RPMI8226 (cell line): ENCODE measurements at regions not wholly inside any gene's neighbourhood (a gene's known extent, or its start where the extent isn't known, plus 50 kb on each side); places are given as distances from the start of the nearest gene placed in this dataset.
"Not testable (repeated sequence)": the region's sequence is repeated elsewhere in the genome, so short reads cannot be mapped to it uniquely, and the experiment has no call there.

ENCODE experiments used
- DNase-seq: peaks from one replicate; pipeline ENCODE4 v3.0.0-alpha.2; 2015

DNA sequence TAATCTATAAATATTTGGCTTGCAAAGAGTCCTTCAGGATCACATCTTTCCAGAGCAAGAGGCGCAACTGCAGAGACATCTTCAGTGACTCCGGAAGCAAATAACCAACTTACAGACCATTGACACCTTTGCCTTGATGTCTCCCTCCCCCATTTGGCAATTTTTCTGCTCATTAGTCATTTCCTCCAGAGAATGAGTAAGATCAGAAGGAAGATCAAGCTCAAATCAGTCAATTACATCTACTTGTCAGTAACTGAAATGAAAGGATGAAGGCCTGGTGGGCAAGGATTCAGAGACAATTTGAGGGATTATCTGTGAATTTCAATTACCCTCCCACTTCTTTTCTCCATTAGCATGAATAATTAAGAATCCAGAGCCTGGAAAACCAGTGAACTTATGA, 665.6 kb upstream of the CPEB2 start:
- DNase-seq: no peak

GRCh38 chr4:14337892-14338584, 664.2 kb upstream of the CPEB2 start:
- no peak for DNase-seq

DNA sequence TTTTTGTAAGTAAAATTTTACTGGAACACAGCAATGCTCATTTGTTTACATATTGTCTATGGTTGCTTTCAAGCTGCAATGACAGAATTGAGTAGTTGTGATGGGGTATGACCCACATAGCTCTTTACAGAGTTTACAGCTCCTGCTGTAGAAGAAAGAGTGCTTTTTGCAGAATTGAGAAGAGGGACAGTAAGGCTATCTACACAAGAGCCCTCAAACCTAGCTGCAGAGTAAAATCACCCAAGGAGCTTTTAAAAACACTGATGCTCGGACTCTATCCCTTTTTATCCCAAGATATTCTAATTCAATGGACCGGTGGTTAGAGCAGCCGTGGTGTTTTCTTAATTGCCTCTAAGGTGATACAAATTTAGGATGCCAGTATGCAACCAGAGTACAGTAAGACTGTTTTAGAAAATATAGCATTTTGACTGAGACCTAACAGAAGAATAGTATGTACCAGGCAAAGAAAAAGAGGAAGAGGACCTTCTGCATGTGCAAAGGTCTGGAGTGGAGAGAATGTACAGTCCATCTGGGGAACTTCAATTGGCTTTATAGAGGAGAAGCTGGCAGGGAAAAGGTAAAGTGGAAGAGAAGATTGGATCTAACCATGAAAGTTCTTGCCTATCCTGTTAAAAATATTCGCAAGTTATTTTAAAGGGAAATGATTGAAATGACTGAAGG, 663.6 kb upstream of the CPEB2 start:
- DNase-seq: no peak

- DNase-seq: no peak
Observed at GRCh38 chr4:14339715-14340114, 662.6 kb upstream of the CPEB2 start.

DNA sequence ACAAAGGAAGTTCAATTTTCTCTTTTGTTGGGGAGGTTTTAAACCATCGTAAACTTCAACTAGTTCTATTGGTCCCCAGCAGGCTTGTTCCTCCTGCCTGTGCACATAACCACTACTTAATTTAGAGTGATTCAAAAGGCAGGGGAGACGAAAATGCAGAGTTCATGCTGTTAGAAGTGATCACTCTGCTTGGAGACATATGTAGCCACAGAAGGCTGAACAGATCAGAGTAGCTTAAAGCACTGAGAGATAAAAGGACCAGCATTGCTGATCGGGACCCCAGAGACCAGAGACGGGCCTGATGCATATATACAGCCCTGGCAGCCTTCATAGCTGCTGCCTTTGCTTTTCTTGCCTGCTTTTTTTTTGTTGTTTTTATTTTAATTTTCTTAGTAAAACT, 662.0 kb upstream of the CPEB2 start:
- no peak for DNase-seq

GRCh38 chr4:14343961-14344360, 658.3 kb upstream of the CPEB2 start:
- no peak for DNase-seq

DNA sequence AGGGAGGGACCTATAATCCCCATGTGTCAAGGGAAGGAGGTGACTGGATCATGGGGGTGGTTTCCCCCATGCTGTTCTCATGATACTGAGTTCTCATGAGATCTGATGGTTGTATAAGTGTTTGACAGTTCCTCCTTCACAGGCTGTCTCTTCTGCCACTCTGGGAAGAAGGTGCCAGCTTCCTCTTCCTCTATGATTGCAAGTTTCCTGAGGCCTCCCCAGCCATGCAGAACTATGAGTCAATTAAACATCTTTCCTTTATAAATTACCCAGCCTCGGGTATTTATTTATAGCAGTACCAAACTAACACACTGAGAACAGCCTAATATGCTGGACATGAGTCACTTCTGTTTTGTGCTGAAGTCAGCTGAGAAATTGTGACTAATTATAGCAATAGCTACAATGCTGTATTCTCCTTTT, 656.9 kb upstream of the CPEB2 start:
- DNase-seq: no peak

DNA sequence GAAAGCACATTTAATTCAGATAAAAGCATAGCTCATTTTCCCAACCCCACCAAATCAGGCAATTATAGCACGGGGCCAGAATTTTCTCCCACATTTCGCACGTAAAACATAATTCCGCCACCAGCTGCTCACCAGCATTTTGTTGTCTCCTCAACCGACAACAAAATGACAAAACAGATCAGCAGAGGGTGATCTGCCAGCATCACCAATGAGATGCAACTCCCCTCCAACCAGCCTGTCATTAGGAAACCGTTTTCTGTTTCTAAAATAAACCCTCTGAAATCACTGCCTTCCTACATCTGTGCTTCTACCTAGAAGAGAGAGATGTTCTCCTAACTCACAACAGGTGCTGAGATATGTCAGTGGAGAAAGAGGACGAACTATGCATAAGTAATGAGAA, 654.8 kb upstream of the CPEB2 start:
- DNase-seq: no peak

GRCh38 chr4:14348506-14348905, 653.8 kb upstream of the CPEB2 start:
- no peak for DNase-seq

- not testable (repeated sequence) for DNase-seq
Observed at GRCh38 chr4:14358544-14359160, 643.6 kb upstream of the CPEB2 start.

GRCh38 chr4:14359991-14360390, 642.3 kb upstream of the CPEB2 start:
- DNase-seq: no peak

GRCh38 chr4:14361084-14361483, 641.2 kb upstream of the CPEB2 start:
- no peak for DNase-seq

DNA sequence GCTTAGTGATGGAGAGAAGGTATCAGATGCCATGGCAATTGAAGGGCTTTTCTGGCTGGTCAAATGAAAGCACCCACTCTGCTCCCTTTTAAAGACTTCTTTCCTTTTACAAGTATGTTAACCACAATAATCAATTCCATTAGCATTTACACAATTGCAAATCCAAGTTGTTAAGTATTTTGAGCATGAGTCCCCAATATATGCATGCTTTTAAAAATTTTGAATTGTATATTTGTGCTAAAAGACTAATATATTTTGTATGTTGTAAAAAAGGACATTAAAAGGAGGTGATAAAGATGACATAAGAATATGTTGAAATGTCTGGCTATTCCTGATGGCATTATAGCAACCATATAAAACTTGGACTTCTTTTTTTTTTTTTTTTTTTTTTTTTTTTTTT, 639.9 kb upstream of the CPEB2 start:
- no peak for DNase-seq

- no peak for DNase-seq
Observed at GRCh38 chr4:14364953-14365536, 637.2 kb upstream of the CPEB2 start.

- no peak for DNase-seq
Observed at GRCh38 chr4:14368391-14368790, 633.9 kb upstream of the CPEB2 start.

DNA sequence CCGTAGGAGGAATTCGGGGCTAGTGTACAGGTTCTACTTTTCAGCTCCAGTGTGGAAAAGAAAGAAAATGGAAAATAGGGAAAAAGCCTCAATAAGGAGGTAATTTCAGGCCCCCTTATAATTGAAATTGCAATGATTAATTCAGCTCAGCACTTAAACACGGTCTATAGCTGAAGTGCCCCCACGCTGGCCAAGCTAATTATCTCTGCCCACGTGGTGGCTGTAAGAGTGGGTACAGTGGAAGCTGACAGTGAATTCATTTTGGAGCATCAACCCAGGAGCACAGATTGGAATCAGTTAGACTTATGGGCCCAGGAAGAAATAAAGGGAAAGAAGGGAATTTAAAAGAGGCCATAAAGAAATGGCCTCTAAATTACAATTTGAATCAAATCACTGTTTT, 631.1 kb upstream of the CPEB2 start:
- no peak for DNase-seq

DNA sequence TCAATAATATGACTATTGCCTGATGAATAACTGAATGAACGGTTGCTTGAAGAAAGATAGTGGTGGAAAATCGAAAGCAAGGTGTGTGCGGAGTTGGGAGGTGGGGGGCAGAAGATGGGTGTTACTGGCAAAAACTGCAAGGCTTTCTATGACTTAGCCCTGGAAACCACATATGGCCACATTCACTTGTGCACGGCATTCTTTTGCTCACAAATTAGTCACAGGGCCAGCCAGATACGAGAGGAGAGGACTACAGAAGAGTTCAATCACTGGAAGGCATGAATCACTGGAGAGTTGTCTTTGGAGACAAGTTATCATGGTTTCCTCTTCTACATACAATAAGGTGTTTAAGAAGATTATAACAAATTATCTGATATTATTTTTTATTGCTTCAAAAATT, 626.5 kb upstream of the CPEB2 start:
- DNase-seq: no peak

- DNase-seq: no peak
Observed at GRCh38 chr4:14379183-14379582, 623.1 kb upstream of the CPEB2 start.

DNA sequence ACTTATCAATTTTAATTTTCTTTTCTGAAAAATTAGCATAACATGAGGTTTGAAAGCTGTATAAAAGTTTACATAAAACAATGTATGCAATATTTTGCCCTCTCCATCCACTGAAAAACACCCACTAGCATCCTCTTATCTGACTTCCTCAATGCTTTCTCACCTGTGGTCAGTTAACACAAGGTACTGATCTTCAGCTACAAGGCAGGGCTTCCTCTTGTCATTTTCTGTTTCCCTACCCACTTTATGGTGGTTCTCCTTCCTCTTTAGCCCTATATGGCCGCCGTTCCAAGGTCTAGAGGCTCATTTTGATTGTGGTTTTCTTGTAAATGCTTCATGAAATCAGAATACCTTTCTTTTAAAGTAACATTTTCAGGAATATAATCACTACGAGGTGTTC, 618.6 kb upstream of the CPEB2 start:
- DNase-seq: no peak

DNA sequence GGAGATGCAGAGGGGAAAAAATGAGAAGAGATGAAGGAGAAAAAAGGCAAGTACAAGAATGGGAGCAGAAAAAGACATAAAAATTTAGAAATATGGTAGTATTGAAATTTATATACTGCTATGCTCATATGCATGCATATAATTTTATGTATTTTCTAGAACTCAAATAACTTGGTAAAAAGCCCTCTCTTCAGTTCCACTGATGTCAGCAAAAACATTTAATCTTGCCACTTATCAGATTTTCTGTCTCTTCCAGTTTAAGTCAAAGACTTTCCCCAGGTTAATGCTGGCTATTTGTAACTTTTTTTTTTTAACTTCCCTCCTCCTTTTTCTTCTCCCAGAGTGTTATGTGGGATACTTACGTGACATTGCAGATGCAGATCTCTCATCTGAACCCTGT, 617.5 kb upstream of the CPEB2 start:
- no peak for DNase-seq

GRCh38 chr4:14386196-14386595, 616.1 kb upstream of the CPEB2 start:
- no peak for DNase-seq

- no peak for DNase-seq
Observed at GRCh38 chr4:14387647-14388046, 614.6 kb upstream of the CPEB2 start.

GRCh38 chr4:14392378-14392777, 609.9 kb upstream of the CPEB2 start:
- DNase-seq: no peak

DNA sequence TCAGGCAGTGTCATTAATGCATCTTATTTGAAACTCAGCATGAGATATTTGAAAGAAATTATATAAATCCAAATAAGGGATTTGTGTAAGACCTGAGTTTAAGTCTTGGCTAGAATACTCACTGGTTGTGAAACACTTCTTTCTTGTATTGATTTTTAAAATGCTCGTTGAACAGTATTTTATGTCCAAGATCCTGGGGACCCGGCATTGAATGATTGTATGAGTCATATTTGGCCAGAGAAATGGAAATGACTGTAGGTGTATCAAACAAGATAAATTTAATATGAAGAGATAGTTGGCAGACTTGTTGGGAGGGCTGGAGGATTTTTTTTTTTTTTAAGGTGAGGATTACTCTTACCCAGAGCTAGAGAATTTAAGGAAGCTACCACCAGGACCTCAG, 606.1 kb upstream of the CPEB2 start:
- no peak for DNase-seq
